ENCODE measurements at regions not wholly inside any gene's neighbourhood (a gene's known extent, or its start where the extent isn't known, plus 50 kb on each side); places are given as distances from the start of the nearest gene placed in this dataset.

GRCh38 chr2:104656571-104657163 is 197.2 kb upstream of the POU3F3 start:
- DNase-seq: no peak

GRCh38 chr2:104658144-104658835 is 195.6 kb upstream of the POU3F3 start:
- DNase-seq: no peak

- no peak for DNase-seq
These were observed 194.9 kb upstream of the POU3F3 start for GRCh38 chr2:104658904-104659591.

GRCh38 chr2:104660991-104661390 is 192.9 kb upstream of the POU3F3 start:
- DNase-seq: no peak

- no peak for DNase-seq
These were observed 189.2 kb upstream of the POU3F3 start for GRCh38 chr2:104664672-104665071.

- DNase-seq: no peak
These were observed 185.3 kb upstream of the POU3F3 start for GRCh38 chr2:104668631-104669030.

GRCh38 chr2:104673225-104673624 is 180.7 kb upstream of the POU3F3 start:
- DNase-seq: no peak

- no peak for DNase-seq
These were observed 175.7 kb upstream of the POU3F3 start for GRCh38 chr2:104678181-104678580.

- no peak for DNase-seq
These were observed 168.3 kb upstream of the POU3F3 start for GRCh38 chr2:104685591-104685990.

GRCh38 chr2:104687147-104687546 is 166.8 kb upstream of the POU3F3 start:
- DNase-seq: no peak

GRCh38 chr2:104690255-104690984 is 163.5 kb upstream of the POU3F3 start:
- no peak for DNase-seq

- DNase-seq: no peak
These were observed 155.6 kb upstream of the POU3F3 start for GRCh38 chr2:104698276-104698675.

- DNase-seq: no peak
These were observed 152.5 kb upstream of the POU3F3 start for GRCh38 chr2:104701411-104701911.

- no peak for DNase-seq
These were observed 151.7 kb upstream of the POU3F3 start for GRCh38 chr2:104702031-104702850.

GRCh38 chr2:104703669-104704068 is 150.2 kb upstream of the POU3F3 start:
- no peak for DNase-seq

- DNase-seq: no peak
These were observed 149.2 kb upstream of the POU3F3 start for GRCh38 chr2:104704496-104705245.

GRCh38 chr2:104707056-104707455 is 146.9 kb upstream of the POU3F3 start:
- no peak for DNase-seq

- DNase-seq: no peak
These were observed 144.9 kb upstream of the POU3F3 start for GRCh38 chr2:104708967-104709366.

GRCh38 chr2:104716061-104716460 is 137.9 kb upstream of the POU3F3 start:
- DNase-seq: no peak

GRCh38 chr2:104733226-104733943 is 120.5 kb upstream of the POU3F3 start:
- DNase-seq: peak; percentile 41
